ENCODE measurements at regions not wholly inside any gene's neighbourhood (a gene's known extent, or its start where the extent isn't known, plus 50 kb on each side); places are given as distances from the start of the nearest gene placed in this dataset.

DNA sequence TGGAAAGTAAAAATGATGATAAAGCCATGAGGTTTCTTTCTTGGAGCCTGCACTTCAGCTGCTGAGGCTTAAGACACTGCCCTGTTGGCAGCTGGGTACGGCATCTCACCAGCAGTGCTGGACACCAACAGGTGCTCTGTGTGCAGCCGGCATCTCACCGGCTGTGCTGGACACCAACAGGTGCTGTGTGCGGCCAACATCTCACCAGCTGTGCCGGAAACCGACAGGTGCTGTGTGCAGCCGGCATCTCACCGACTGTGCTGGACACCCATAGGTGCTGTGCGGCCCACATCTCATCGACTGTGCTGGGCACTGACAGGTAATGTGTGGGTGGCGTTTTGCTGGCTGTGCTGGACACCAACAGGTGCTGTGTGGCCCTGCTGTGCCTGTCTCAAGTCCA, 190.8 kb downstream of the TMEM18 start:
- H3K36me3 Mint-ChIP-seq (ENCODE audit: low read depth, unreplicated experiment), result no peaks in the 10 kb centered on the region
- DNase-seq (ENCODE audit: low read depth) (no peak), FAIRE-seq (no peak)
- Histone ChIP-seq H3K9ac (ENCODE audit: low read length) (no peak overlapping the region), H3K36me3 (ENCODE audit: insufficient read depth, low read length) (no peaks in the 10 kb centered on the region), H3K4me2 (ENCODE audit: low read length) (no peak overlapping the region), H3K4me3 (ENCODE audit: insufficient read depth, low read depth, low read length) (no peak overlapping the region), H3K27me3 (ENCODE audit: insufficient read depth, low read length) (no peaks in the 10 kb centered on the region), H3K27ac (ENCODE audit: low read depth, low read length) (no peak overlapping the region), H3K4me1 (ENCODE audit: insufficient read depth, low read length) (no peaks in the 10 kb centered on the region), H2AFZ (ENCODE audit: low read depth, low read length) (no peak overlapping the region), H3K9me3 (ENCODE audit: insufficient read depth, low read depth, low read length) (no peaks in the 10 kb centered on the region), H3K79me2 (ENCODE audit: insufficient read depth, low read length) (no peaks in the 10 kb centered on the region), H4K20me1 (ENCODE audit: insufficient read depth, low read length) (no peaks in the 10 kb centered on the region)
- H3K27me3 Mint-ChIP-seq (ENCODE audit: low read depth, unreplicated experiment), result peaks cover 27% of the 10 kb centered on the region
- no peak overlapping the region for H3K4me3 Mint-ChIP-seq (ENCODE audit: unreplicated experiment)
- H3K27ac Mint-ChIP-seq (ENCODE audit: unreplicated experiment), result no peak overlapping the region
- no peaks in the 10 kb centered on the region for H3K9me3 Mint-ChIP-seq (ENCODE audit: unreplicated experiment)
- H3K4me1 Mint-ChIP-seq (ENCODE audit: low read depth, unreplicated experiment), result no peaks in the 10 kb centered on the region
- TF ChIP-seq EZH2 (IDR thresholded peaks at IDR 0.05; ENCODE audit: insufficient read depth, low read length), result no peak
- TF ChIP-seq, protein P1, sequence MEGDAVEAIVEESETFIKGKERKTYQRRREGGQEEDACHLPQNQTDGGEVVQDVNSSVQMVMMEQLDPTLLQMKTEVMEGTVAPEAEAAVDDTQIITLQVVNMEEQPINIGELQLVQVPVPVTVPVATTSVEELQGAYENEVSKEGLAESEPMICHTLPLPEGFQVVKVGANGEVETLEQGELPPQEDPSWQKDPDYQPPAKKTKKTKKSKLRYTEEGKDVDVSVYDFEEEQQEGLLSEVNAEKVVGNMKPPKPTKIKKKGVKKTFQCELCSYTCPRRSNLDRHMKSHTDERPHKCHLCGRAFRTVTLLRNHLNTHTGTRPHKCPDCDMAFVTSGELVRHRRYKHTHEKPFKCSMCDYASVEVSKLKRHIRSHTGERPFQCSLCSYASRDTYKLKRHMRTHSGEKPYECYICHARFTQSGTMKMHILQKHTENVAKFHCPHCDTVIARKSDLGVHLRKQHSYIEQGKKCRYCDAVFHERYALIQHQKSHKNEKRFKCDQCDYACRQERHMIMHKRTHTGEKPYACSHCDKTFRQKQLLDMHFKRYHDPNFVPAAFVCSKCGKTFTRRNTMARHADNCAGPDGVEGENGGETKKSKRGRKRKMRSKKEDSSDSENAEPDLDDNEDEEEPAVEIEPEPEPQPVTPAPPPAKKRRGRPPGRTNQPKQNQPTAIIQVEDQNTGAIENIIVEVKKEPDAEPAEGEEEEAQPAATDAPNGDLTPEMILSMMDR (IDR thresholded peaks at IDR 0.05; ENCODE audit: insufficient read depth, low read depth, low read length), result no peak

DNA sequence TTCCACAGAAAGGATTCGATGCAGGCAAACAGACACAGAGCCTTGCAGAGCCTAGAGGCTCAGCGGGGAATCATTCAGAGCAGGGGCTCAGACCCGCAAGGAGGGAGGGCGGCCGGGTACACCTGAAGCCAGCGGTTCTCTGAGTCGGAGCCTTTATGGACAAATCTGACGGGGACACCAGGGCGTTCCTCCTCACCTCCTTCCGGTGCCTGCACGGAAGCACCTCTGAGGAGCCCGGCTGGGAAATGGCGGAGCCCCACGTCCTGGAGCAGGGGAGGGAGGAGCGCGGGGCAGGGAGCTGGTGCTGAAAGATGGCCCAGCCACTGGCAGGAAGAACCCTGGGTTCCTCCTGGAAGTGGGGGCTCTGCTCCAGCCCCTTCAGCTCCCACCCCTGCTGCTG, 193.5 kb upstream of the ALKAL2 start:
- H3K9ac ChIP-seq (ENCODE audit: low read length), result no peak overlapping the region
- H3K9me3 ChIP-seq (ENCODE audit: insufficient read depth, low read depth, low read length), result no peaks in the 10 kb centered on the region
- Mint-ChIP-seq H3K36me3 (ENCODE audit: low read depth, unreplicated experiment) (no peaks in the 10 kb centered on the region), H3K4me1 (ENCODE audit: low read depth, unreplicated experiment) (no peaks in the 10 kb centered on the region), H3K9me3 (ENCODE audit: unreplicated experiment) (peaks cover 1% of the 10 kb centered on the region), H3K27me3 (ENCODE audit: low read depth, unreplicated experiment) (peaks cover 16% of the 10 kb centered on the region), H3K4me3 (ENCODE audit: unreplicated experiment) (no peak overlapping the region), H3K27ac (ENCODE audit: unreplicated experiment) (no peak overlapping the region)
- no peaks in the 10 kb centered on the region for H4K20me1 ChIP-seq (ENCODE audit: insufficient read depth, low read length)
- FAIRE-seq, result no peak
- no peaks in the 10 kb centered on the region for H3K4me1 ChIP-seq (ENCODE audit: insufficient read depth, low read length)
- H3K4me3 ChIP-seq (ENCODE audit: insufficient read depth, low read depth, low read length), result no peak overlapping the region
- H2AFZ ChIP-seq (ENCODE audit: low read depth, low read length), result no peak overlapping the region
- no peak for TF ChIP-seq EZH2 (IDR thresholded peaks at IDR 0.05; ENCODE audit: insufficient read depth, low read length)
- TF ChIP-seq, protein P1 (IDR thresholded peaks at IDR 0.05; ENCODE audit: insufficient read depth, low read depth, low read length), result no peak
- H3K27ac ChIP-seq (ENCODE audit: low read depth, low read length), result no peak overlapping the region
- no peak overlapping the region for H3K4me2 ChIP-seq (ENCODE audit: low read length)
- DNase-seq (ENCODE audit: low read depth), result no peak
- H3K27me3 ChIP-seq (ENCODE audit: insufficient read depth, low read length), result no peaks in the 10 kb centered on the region
- no peaks in the 10 kb centered on the region for H3K79me2 ChIP-seq (ENCODE audit: insufficient read depth, low read length)
- no peaks in the 10 kb centered on the region for H3K36me3 ChIP-seq (ENCODE audit: insufficient read depth, low read length)

DNA sequence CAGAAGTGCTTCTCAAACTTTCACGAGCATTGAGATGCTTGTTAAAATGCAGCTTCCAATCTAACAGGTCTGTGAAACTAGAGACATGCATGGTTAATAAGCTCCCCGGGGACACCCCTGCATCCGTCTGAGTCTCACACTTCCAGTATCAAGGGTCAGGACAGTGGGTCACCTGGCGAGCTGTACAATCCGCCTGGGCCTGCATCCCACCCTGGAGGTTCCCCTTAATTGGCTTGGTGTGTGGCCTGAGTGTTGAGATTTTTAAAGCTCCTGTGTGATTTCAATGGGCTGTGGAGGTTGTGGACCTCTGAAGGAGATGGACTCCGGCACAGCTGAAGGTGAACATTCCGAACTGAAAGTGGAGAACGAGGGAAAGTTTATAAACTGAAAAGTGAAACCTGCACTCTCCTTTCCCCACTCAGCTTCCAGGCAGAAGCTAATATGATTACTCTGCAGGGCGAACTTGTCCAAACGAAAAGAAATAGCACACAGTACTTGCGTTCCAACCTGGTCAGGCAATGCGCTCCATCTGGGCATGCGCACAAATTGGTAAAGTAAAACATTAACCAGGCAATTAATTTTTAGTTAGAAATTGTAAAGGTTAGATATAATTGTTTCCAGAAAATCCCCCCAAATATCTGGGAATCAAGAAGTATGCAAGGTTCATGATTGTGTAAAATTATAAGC, 191.7 kb upstream of the ALKAL2 start:
- no peaks in the 10 kb centered on the region for H3K36me3 Mint-ChIP-seq (ENCODE audit: low read depth, unreplicated experiment)
- H3K27ac Mint-ChIP-seq (ENCODE audit: unreplicated experiment), result no peak overlapping the region
- no peaks in the 10 kb centered on the region for H3K4me1 ChIP-seq (ENCODE audit: insufficient read depth, low read length)
- no peak overlapping the region for H3K9ac ChIP-seq (ENCODE audit: low read length)
- H3K4me3 ChIP-seq (ENCODE audit: insufficient read depth, low read depth, low read length), result no peak overlapping the region
- TF ChIP-seq, protein P1 (IDR thresholded peaks at IDR 0.05; ENCODE audit: insufficient read depth, low read depth, low read length), result no peak
- TF ChIP-seq EZH2 (IDR thresholded peaks at IDR 0.05; ENCODE audit: insufficient read depth, low read length), result no peak
- H3K79me2 ChIP-seq (ENCODE audit: insufficient read depth, low read length), result no peaks in the 10 kb centered on the region
- peaks cover 15% of the 10 kb centered on the region for H3K27me3 Mint-ChIP-seq (ENCODE audit: low read depth, unreplicated experiment)
- H3K36me3 ChIP-seq (ENCODE audit: insufficient read depth, low read length), result no peaks in the 10 kb centered on the region
- H3K9me3 Mint-ChIP-seq (ENCODE audit: unreplicated experiment), result peaks cover 4% of the 10 kb centered on the region
- H3K27ac ChIP-seq (ENCODE audit: low read depth, low read length), result no peak overlapping the region
- no peaks in the 10 kb centered on the region for H3K9me3 ChIP-seq (ENCODE audit: insufficient read depth, low read depth, low read length)
- DNase-seq (ENCODE audit: low read depth) (no peak), FAIRE-seq (no peak)
- no peaks in the 10 kb centered on the region for H3K4me1 Mint-ChIP-seq (ENCODE audit: low read depth, unreplicated experiment)
- H4K20me1 ChIP-seq (ENCODE audit: insufficient read depth, low read length), result no peaks in the 10 kb centered on the region
- H3K27me3 ChIP-seq (ENCODE audit: insufficient read depth, low read length), result no peaks in the 10 kb centered on the region
- no peak overlapping the region for H3K4me3 Mint-ChIP-seq (ENCODE audit: unreplicated experiment)
- no peak overlapping the region for H2AFZ ChIP-seq (ENCODE audit: low read depth, low read length)
- H3K4me2 ChIP-seq (ENCODE audit: low read length), result no peak overlapping the region

Data from astrocyte (in vitro differentiated cells and primary cell).